GM12801 (cell line): ENCODE measurements at regions not wholly inside any gene's neighbourhood (a gene's known extent, or its start where the extent isn't known, plus 50 kb on each side); places are given as distances from the start of the nearest gene placed in this dataset.

Experiments used
- TF ChIP-seq, protein P1 (sequence below): IDR thresholded peaks from one replicate; pipeline ENCODE4 v1.5.1; 2011; ENCODE audit warnings: control low read depth; ENCODE audit not compliant: insufficient read length; ENCODE audit errors: extremely low read depth

DNA sequence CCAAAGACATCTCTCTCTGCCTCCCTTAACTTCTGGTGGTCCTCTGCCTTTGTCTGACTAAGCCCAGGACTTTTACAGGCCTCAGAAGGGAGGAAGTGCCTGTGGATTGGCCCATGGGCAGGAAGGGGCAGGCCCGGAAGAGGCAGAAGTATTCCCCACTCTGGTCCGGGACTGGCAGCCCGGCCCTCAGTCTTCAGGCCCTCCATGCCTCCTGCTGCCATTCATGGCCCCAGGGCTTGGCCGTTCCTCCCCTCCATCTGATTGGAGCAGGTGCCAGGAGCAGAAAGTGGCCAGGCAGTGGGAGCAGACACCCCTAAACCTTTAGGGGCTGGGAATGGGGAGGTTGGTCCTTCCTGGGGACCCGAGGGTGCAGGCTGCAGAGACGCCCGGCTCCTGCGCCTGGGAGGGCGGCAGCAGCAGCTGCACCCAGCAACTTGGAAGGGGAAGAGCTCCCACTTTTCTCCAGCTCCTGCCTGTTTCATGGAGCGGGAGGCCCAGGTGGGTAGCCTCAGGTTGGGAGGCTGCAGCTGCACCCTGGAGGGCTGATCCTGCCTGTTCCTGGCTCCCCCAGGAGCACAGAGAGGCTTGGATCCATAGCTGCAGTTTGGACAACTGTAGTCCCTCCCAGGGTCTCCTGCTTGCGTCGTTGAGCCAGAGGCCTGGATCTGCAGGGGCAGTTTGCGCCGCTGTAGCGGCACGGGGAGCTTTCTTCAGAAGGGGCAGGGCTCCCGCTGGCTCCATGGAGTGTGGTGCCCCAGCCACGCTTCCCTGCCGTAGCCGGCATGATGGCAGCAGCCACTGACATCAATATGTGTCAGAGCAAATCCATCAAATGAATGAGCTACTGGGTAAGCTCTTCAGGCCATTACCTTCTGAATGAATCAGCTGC, 661.5 kb upstream of the NUDT12 start:
- TF ChIP-seq, protein P1, sequence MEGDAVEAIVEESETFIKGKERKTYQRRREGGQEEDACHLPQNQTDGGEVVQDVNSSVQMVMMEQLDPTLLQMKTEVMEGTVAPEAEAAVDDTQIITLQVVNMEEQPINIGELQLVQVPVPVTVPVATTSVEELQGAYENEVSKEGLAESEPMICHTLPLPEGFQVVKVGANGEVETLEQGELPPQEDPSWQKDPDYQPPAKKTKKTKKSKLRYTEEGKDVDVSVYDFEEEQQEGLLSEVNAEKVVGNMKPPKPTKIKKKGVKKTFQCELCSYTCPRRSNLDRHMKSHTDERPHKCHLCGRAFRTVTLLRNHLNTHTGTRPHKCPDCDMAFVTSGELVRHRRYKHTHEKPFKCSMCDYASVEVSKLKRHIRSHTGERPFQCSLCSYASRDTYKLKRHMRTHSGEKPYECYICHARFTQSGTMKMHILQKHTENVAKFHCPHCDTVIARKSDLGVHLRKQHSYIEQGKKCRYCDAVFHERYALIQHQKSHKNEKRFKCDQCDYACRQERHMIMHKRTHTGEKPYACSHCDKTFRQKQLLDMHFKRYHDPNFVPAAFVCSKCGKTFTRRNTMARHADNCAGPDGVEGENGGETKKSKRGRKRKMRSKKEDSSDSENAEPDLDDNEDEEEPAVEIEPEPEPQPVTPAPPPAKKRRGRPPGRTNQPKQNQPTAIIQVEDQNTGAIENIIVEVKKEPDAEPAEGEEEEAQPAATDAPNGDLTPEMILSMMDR: no peak

DNA sequence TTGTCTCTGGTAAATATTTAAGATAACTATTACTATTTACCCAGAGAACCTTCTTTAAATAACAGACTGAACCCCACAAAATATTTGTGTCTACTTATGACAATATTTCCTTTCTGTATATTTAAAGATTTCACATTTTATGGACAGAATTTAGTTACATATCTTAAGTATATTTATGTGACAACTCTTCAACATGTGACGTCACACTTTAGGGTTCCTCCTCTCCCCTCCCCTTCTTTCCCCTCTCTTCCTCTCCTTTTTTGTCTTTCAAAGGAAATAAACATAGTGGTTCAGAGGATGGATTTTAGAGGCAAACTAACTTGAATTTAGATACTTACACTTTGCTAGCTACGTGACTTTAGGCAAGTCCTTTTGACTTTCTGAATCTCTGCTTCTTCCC, 655.6 kb upstream of the NUDT12 start:
- TF ChIP-seq, protein P1: no peak

DNA sequence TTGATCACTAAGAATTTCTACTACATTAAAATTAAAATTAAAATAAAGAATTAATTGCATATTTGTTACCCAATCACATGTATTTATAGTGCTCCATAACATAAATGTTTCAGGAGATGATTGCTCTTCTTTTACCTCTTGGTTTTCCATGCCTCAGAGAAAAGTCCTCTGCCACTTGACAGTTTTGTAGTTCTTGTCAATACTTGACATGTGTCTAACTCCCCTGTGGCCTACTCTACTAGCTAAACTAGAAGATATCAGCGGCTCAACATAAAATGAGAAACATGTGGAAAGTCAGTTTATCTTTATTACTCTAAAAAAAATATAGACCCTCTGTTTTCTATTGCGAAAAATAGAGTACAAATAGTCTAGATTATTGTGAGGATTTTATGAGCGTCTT, 650.6 kb upstream of the NUDT12 start:
- TF ChIP-seq, protein P1: no peak

DNA sequence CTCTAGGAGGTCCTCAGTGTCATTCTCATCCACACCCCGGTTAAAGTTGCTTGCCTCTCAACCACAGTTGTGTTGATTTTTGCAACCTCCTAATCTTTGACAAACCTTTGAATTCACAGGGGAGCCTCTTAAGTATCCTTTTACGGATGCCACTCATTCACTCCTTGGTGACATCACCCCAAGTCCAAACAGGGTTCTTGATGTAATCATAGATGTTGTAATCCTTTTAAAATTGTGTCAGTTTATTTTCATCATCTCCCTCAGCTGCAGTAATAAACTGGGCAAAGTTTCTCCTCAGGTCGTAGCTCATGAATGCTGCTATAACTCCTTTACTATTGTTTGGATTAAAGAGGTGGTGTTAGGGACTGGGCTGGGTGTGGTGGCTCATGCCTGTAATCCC, 637.2 kb upstream of the NUDT12 start:
- TF ChIP-seq, protein P1: no peak

DNA sequence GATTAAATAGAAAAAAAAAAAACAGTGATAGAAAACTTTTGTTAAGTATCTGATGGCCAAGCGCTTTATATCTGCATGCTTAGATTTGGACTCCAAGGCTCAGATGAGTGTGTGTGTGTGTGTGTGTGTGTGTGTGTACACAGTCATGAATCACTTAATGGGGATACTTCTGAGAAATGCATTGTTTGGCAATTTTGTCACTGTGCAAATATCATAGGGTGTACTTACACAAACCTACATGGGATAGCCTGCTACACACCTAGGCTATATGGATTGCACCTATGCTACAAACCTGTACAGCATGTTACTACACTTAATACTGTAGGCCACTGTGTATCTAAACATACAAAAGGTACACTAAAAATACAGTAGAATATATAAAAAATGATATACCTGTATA, 635.6 kb upstream of the NUDT12 start:
- TF ChIP-seq, protein P1: no peak

DNA sequence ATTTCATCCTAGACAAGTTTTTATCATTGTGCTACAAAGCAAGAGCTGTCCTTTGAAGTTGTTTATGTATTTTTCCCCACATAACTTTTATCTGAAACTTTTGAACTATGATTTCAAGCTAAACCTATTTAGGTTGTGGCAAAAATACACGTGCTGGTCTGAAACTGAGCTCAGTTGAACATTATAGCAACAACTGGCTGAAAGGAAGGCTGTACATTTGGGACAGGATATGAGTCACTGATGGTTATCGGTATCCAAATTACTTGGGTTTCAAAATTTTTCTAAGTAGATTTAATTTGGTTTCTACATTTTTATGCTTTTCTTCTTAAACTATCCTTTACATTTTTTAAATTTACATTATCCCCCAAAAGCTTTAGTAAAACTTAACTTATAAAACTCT, 627.3 kb upstream of the NUDT12 start:
- TF ChIP-seq, protein P1: no peak

DNA sequence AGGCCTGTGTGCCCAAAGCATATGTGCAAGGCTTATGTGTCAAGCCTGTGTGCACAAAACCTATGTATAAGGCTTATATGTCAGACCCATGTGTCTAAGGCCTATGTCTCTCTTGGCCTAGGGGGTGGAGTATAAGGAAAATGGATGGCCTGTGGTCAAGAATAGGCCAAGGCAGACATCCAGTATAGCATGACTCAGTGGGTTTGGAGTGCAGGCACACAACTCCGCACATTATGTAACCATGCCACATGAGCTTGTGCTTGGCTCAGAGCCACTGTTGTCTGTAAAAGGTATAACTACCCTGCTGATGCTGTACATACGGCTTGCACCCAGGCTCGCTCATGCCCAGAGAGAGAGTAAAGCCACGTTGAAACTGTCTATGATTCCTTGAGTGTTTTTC, 626.4 kb upstream of the NUDT12 start:
- TF ChIP-seq, protein P1: no peak
